ENCODE measurements at regions not wholly inside any gene's neighbourhood (a gene's known extent, or its start where the extent isn't known, plus 50 kb on each side); places are given as distances from the start of the nearest gene placed in this dataset.

- TF ChIP-seq USF1 (IDR thresholded peaks at IDR 0.05) (no peak), EP300 (IDR thresholded peaks at IDR 0.05; ENCODE audit: borderline replicate concordance) (no peak), RAD21 (IDR thresholded peaks at IDR 0.05; ENCODE audit: low read depth) (no peak)
Measured at GRCh38 chr1:216903382-216903740, 180.1 kb upstream of the ESRRG start.

- TF ChIP-seq TEAD4 (IDR thresholded peaks at IDR 0.05) (no peak), TAF1 (IDR thresholded peaks at IDR 0.05; ENCODE audit: low read depth) (no peak)
Measured at GRCh38 chr1:216902669-216903381, 179.6 kb upstream of the ESRRG start.

GRCh38 chr1:216900116-216900620 lies 176.9 kb upstream of the ESRRG start:
- TF ChIP-seq CREB1 (IDR thresholded peaks at IDR 0.05; ENCODE audit: low read depth) = no peak
- no peak for TF ChIP-seq ZBTB7A (IDR thresholded peaks at IDR 0.05; ENCODE audit: low read depth)
- no peak for TF ChIP-seq TAF1 (IDR thresholded peaks at IDR 0.05; ENCODE audit: low read depth)
- no peak for TF ChIP-seq RAD21 (IDR thresholded peaks at IDR 0.05; ENCODE audit: low read depth)
- TF ChIP-seq REST (IDR thresholded peaks at IDR 0.05; ENCODE audit: low read depth) = no peak
- no peak for TF ChIP-seq NFIC (IDR thresholded peaks at IDR 0.05)
- TF ChIP-seq CEBPB (IDR thresholded peaks at IDR 0.05) = no peak
- no peak for TF ChIP-seq TEAD4 (IDR thresholded peaks at IDR 0.05)
- TF ChIP-seq EP300 (IDR thresholded peaks at IDR 0.05; ENCODE audit: borderline replicate concordance) = no peak
- no peak for TF ChIP-seq FOXM1 (IDR thresholded peaks at IDR 0.05; ENCODE audit: borderline replicate concordance, low read depth)
- TF ChIP-seq MAX (IDR thresholded peaks at IDR 0.05) = no peak
- no peak for TF ChIP-seq YY1 (IDR thresholded peaks at IDR 0.05; ENCODE audit: low read depth)
- TF ChIP-seq TCF12 (IDR thresholded peaks at IDR 0.05; ENCODE audit: low read depth) = no peak

GRCh38 chr1:216898801-216899200 lies 175.6 kb upstream of the ESRRG start:
- TF ChIP-seq TCF12 (IDR thresholded peaks at IDR 0.05; ENCODE audit: low read depth) (no peak), CEBPB (IDR thresholded peaks at IDR 0.05) (no peak), FOXM1 (IDR thresholded peaks at IDR 0.05; ENCODE audit: borderline replicate concordance, low read depth) (no peak), CREB1 (IDR thresholded peaks at IDR 0.05; ENCODE audit: low read depth) (no peak), RAD21 (IDR thresholded peaks at IDR 0.05; ENCODE audit: low read depth) (no peak), USF1 (IDR thresholded peaks at IDR 0.05) (no peak), TAF1 (IDR thresholded peaks at IDR 0.05; ENCODE audit: low read depth) (no peak), TEAD4 (IDR thresholded peaks at IDR 0.05) (no peak), YY1 (IDR thresholded peaks at IDR 0.05; ENCODE audit: low read depth) (no peak)

- TF ChIP-seq TEAD4 (IDR thresholded peaks at IDR 0.05) = no peak
- no peak for TF ChIP-seq TAF1 (IDR thresholded peaks at IDR 0.05; ENCODE audit: low read depth)
- TF ChIP-seq NFIC (IDR thresholded peaks at IDR 0.05) = no peak
- no peak for TF ChIP-seq USF1 (IDR thresholded peaks at IDR 0.05)
- TF ChIP-seq YY1 (IDR thresholded peaks at IDR 0.05; ENCODE audit: low read depth) = no peak
- TF ChIP-seq MAX (IDR thresholded peaks at IDR 0.05) = no peak
- TF ChIP-seq FOXM1 (IDR thresholded peaks at IDR 0.05; ENCODE audit: borderline replicate concordance, low read depth) = no peak
- TF ChIP-seq CREB1 (IDR thresholded peaks at IDR 0.05; ENCODE audit: low read depth) = no peak
- no peak for TF ChIP-seq EP300 (IDR thresholded peaks at IDR 0.05; ENCODE audit: borderline replicate concordance)
- TF ChIP-seq CEBPB (IDR thresholded peaks at IDR 0.05) = no peak
- no peak for TF ChIP-seq RAD21 (IDR thresholded peaks at IDR 0.05; ENCODE audit: low read depth)
- no peak for TF ChIP-seq REST (IDR thresholded peaks at IDR 0.05; ENCODE audit: low read depth)
- no peak for TF ChIP-seq ZBTB7A (IDR thresholded peaks at IDR 0.05; ENCODE audit: low read depth)
Measured at GRCh38 chr1:216896146-216896545, 172.9 kb upstream of the ESRRG start.

- no peak for TF ChIP-seq TAF1 (IDR thresholded peaks at IDR 0.05; ENCODE audit: low read depth)
- TF ChIP-seq ZBTB7A (IDR thresholded peaks at IDR 0.05; ENCODE audit: low read depth) = no peak
- no peak for TF ChIP-seq NFIC (IDR thresholded peaks at IDR 0.05)
- no peak for TF ChIP-seq FOXM1 (IDR thresholded peaks at IDR 0.05; ENCODE audit: borderline replicate concordance, low read depth)
- TF ChIP-seq TCF12 (IDR thresholded peaks at IDR 0.05; ENCODE audit: low read depth) = no peak
- no peak for TF ChIP-seq EP300 (IDR thresholded peaks at IDR 0.05; ENCODE audit: borderline replicate concordance)
- no peak for TF ChIP-seq USF1 (IDR thresholded peaks at IDR 0.05)
- no peak for TF ChIP-seq TEAD4 (IDR thresholded peaks at IDR 0.05)
- no peak for TF ChIP-seq YY1 (IDR thresholded peaks at IDR 0.05; ENCODE audit: low read depth)
- TF ChIP-seq MAX (IDR thresholded peaks at IDR 0.05) = no peak
- TF ChIP-seq RAD21 (IDR thresholded peaks at IDR 0.05; ENCODE audit: low read depth) = no peak
- no peak for TF ChIP-seq CEBPB (IDR thresholded peaks at IDR 0.05)
- TF ChIP-seq REST (IDR thresholded peaks at IDR 0.05; ENCODE audit: low read depth) = no peak
- no peak for TF ChIP-seq EGR1 (IDR thresholded peaks at IDR 0.05)
- TF ChIP-seq CREB1 (IDR thresholded peaks at IDR 0.05; ENCODE audit: low read depth) = no peak
Measured at GRCh38 chr1:216894494-216894893, 171.3 kb upstream of the ESRRG start.
